GM12878 (cell line): ENCODE measurements at regions not wholly inside any gene's neighbourhood (a gene's known extent, or its start where the extent isn't known, plus 50 kb on each side); places are given as distances from the start of the nearest gene placed in this dataset.

Source experiments
- ATAC-seq: fragments of 200-7000 bp; cut with Tn5 transposase; 3 replicates; pipeline ENCODE4 v1.9.1; 2020; ENCODE audit warnings: mild to moderate bottlenecking, moderate library complexity
- BruUV-seq: library from RNA; stranded (reverse); fragments of 400-500 nt; replicated peaks from 2 replicates; lab custom pipeline; 2021; lab: Mats Ljungman, UMichigan
- CTCF ChIA-PET: fragments of 300-600 bp; sonication (Branson Sonifier 250); formaldehyde crosslinking; extraction: SDS; loops from one replicate; lab custom pipeline; 2021; ENCODE audit warnings: inconsistent platforms; lab: Yijun Ruan, JAX
- POLR2A ChIA-PET: fragments of 350-600 bp; formaldehyde crosslinking; extraction: SDS; loops from one replicate; lab custom pipeline; 2021; ENCODE audit warnings: inconsistent platforms; lab: Charles Lee
- RAD21 ChIA-PET: fragments of 300-600 bp; sonication (Branson Sonifier 250); formaldehyde crosslinking; loops from one replicate; lab custom pipeline; 2023; ENCODE audit warnings: antibody characterized with exemption; ENCODE audit not compliant: unreplicated experiment; lab: Charles Lee
- SMC1A ChIA-PET: fragments of 300-600 bp; sonication (Branson Sonifier 250); formaldehyde crosslinking; loops from one replicate; lab custom pipeline; 2023; ENCODE audit not compliant: unreplicated experiment, uncharacterized antibody; lab: Charles Lee
- DNase-seq: peaks from one replicate; pipeline ENCODE4 v3.0.0-alpha.2; 2011; ENCODE audit warnings: low read depth, low spot score
- FAIRE-seq: peaks from 3 replicates; lab custom pipeline; 2011; peaks lifted over from hg19 to GRCh38; lab: Jason Lieb, UNC
- H2AFZ ChIP-seq: 2 replicates; pipeline ENCODE4 v1.6.0; 2011; ENCODE audit warnings: low read depth, low read length, control low read depth; ENCODE audit not compliant: control insufficient read depth
- H3K27ac ChIP-seq: 2 replicates; pipeline ENCODE4 v1.5.1; 2011; ENCODE audit warnings: control low read depth; ENCODE audit not compliant: control insufficient read depth, insufficient read depth
- H3K27me3 ChIP-seq, 2 experiments: replicated peaks in 1 of 2; 2 replicates each; pipeline versions ENCODE4 v1.6.0 to v1.6.1; 2011; ENCODE audit warnings: low read length in 1 of 2; ENCODE audit not compliant: control insufficient read depth in 2 of 2, insufficient read depth in 2 of 2
- H3K36me3 ChIP-seq, 2 experiments: 2 replicates each; pipeline ENCODE4 v1.5.1; 2011; ENCODE audit warnings: low read length in 1 of 2; ENCODE audit not compliant: control insufficient read depth in 2 of 2, insufficient read depth in 2 of 2
- H3K4me1 ChIP-seq: 2 replicates; pipeline ENCODE4 v1.6.1; 2011; ENCODE audit warnings: mild to moderate bottlenecking, low read length, moderate library complexity, mixed read lengths; ENCODE audit not compliant: control insufficient read depth, insufficient read depth
- H3K4me2 ChIP-seq: 2 replicates; pipeline ENCODE4 v1.6.0; 2011; ENCODE audit warnings: control low read depth; ENCODE audit not compliant: control insufficient read depth, insufficient read depth
- H3K4me3 ChIP-seq: fragments of 200-600 bp; sonication (generic); 2 replicates; pipeline ENCODE4 v1.5.1; 2016
- H3K79me2 ChIP-seq: 2 replicates; pipeline ENCODE4 v1.6.0; 2011; ENCODE audit warnings: low read length; ENCODE audit not compliant: control insufficient read depth, insufficient read depth
- H3K9ac ChIP-seq: 2 replicates; pipeline ENCODE4 v1.8.0; 2011; ENCODE audit warnings: low read length, control low read depth, mixed read lengths; ENCODE audit not compliant: control insufficient read depth, insufficient read depth
- H3K9me3 ChIP-seq: replicated peaks from 3 replicates; pipeline ENCODE4 v1.5.1; 2011; ENCODE audit warnings: mild to moderate bottlenecking, low read length; ENCODE audit not compliant: control insufficient read depth, insufficient read depth
- H4K20me1 ChIP-seq: 2 replicates; pipeline ENCODE4 v1.6.0; 2011; ENCODE audit not compliant: control insufficient read depth, insufficient read depth
- ASH2L ChIP-seq: fragments of 300-600, 200-600 bp; sonication (generic); IDR thresholded peaks from 2 replicates; pipeline ENCODE4 v1.6.1; 2017; ENCODE audit warnings: low read depth, mild to moderate bottlenecking, borderline replicate concordance
- IRF3 ChIP-seq: fragments of 450-650 bp; IDR thresholded peaks from 2 replicates; pipeline ENCODE4 v1.6.1; 2014; ENCODE audit warnings: mild to moderate bottlenecking
- POLR2A ChIP-seq: IDR thresholded peaks from 2 replicates; pipeline ENCODE4 v1.6.1; 2011; ENCODE audit warnings: low read depth, mild to moderate bottlenecking, low read length
- USF1 ChIP-seq: IDR thresholded peaks from 2 replicates; pipeline ENCODE4 v1.6.1; 2011; ENCODE audit warnings: borderline replicate concordance, low read depth, mild to moderate bottlenecking, moderate library complexity, mixed read lengths, low read length; ENCODE audit not compliant: insufficient read depth; ENCODE audit errors: extremely low read length
- ZBTB11 ChIP-seq: fragments of 450-650 bp; formaldehyde crosslinking; IDR thresholded peaks from 2 replicates; pipeline ENCODE4 v1.5.0; 2022; ENCODE audit warnings: mild to moderate bottlenecking, missing genetic modification characterization
- WGBS: methylation state at CpG from one replicate; pipeline ENCODE4 v1.1.6; 2016; ENCODE audit warnings: low lambda C conversion rate; ENCODE audit not compliant: insufficient replicate concordance, insufficient coverage; ENCODE audit errors: missing lambda C conversion rate; 5-methylcytosine and 5-hydroxymethylcytosine counted together
- in situ Hi-C: fragments of 300-500 bp; cut with MboI; formaldehyde crosslinking; loops from 9 replicates; pipeline ENCODE4 v1.14.3; 2018; ENCODE audit warnings: mixed read lengths
- intact Hi-C: fragments of 100-400 bp; cut with micrococcal nuclease; formaldehyde crosslinking; loops from one replicate; pipeline ENCODE4 v1.14.2; 2022; ENCODE audit not compliant: unreplicated experiment

- WGBS, result 15% methylated on average over 14 of the region's 14 CpGs
- ChIA-PET SMC1A (no interaction called here), RAD21 (no interaction called here), POLR2A (no interaction called here), CTCF (interaction anchor here (1.1 kb wide), 1 partner anchor 8 kb away, joined by 3 read pairs; no protein-coding TSS in a partner anchor)
- DNase-seq, result no peak
- in situ Hi-C loops, result no loop called here
- Histone ChIP-seq H3K4me2 (no peak overlapping the region), H3K9ac (no peak overlapping the region), H3K79me2 (no peaks in the 10 kb centered on the region), H3K27me3 (no peaks in the 10 kb centered on the region), H3K9me3 (no peaks in the 10 kb centered on the region), H3K4me1 (no peaks in the 10 kb centered on the region), H4K20me1 (no peaks in the 10 kb centered on the region), H2AFZ (no peak overlapping the region), H3K36me3 (no peaks in the 10 kb centered on the region), H3K4me3 (no peak overlapping the region), H3K27ac (no peak overlapping the region)
- BruUV-seq, result no TSS peak
- TF ChIP-seq ASH2L (no peak), ZBTB11 (CRISPR knock-in tag) (no peak), POLR2A (no peak), IRF3 (no peak), USF1 (no peak)
- ATAC-seq, result no peak
- intact Hi-C loops, result no loop called here
- no peak for FAIRE-seq
Measured at GRCh38 chr13:105282406-105283285, 1252.8 kb downstream of the EFNB2 start.
